ENCODE measurements at regions not wholly inside any gene's neighbourhood (a gene's known extent, or its start where the extent isn't known, plus 50 kb on each side); places are given as distances from the start of the nearest gene placed in this dataset.

GRCh38 chr13:91123456-91124127 lies 223.9 kb upstream of the MIR17HG start:
- TF ChIP-seq CTCF (IDR thresholded peaks at IDR 0.05; ENCODE audit: insufficient read depth, low read length) = no peak
- TF ChIP-seq SPI1 (IDR thresholded peaks at IDR 0.05; ENCODE audit: borderline replicate concordance, low read depth) = no peak
